ENCODE measurements at regions not wholly inside any gene's neighbourhood (a gene's known extent, or its start where the extent isn't known, plus 50 kb on each side); places are given as distances from the start of the nearest gene placed in this dataset.

DNA sequence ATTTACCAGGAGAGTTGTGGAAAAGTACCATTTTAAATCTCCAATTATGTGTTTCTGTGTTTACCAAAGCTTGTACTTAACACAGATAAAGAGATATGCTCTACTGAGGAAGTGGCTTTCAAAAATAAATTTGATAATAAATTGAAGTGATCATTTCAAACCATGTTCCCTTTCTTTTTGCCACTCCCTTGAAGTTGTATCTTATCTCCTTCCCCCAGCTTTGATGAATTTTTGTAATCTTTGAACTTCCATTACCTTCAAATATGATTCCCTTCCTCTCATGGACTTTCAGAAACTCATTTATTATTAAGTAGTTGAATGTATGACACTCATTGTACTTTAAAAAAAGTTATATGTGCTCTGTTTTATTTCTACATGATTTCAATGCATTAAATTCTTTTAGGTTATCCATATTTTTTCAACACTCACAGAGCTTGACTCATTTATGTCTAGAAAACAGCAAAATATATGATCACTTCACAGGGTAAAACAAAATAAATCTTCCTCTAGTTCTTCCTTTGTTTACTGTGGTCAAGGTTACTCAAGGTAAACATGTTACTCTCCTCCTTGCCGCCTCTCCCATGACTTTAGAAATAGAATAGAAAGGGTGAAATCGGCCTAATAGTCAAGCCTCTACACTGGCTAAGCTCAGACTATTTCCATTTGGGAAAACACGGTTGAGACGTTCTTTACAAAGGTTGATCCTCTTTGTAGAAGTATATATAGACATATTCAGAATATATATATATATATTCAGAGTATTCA is 251.2 kb upstream of the SPRY2 start:
- Histone ChIP-seq H3K27me3 (no peaks in the 10 kb centered on the region), H3K27ac (no peak overlapping the region), H3K9me3 (no peaks in the 10 kb centered on the region), H3K4me3 (no peak overlapping the region), H3K36me3 (no peaks in the 10 kb centered on the region), H3K4me1 (no peaks in the 10 kb centered on the region)
- intact Hi-C loops (cut with DNase I; ENCODE audit: low total_unique reads): no loop called here
- TF ChIP-seq POLR2A (IDR thresholded peaks at IDR 0.05): no peak
- DNase-seq: no peak

DNA sequence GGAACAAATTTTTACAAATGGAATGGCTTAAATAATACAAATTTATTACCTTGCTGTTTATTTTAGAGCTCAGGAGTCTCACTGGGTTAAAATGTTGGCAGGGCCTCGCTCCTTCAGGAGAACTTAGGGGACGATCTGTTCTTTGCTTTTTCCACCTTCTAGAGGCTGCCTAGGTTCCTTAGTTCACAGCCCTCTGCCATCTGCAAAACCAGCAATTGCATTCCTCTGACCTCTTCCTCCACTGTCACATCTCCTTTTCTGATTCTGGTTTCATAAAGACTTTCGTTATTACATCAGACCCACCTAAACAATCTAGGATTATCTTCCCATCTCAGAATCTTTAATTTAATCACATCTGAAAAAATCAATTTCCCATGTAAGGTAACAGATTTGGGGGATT is 249.6 kb upstream of the SPRY2 start:
- H3K4me1 ChIP-seq: no peaks in the 10 kb centered on the region
- H3K36me3 ChIP-seq: no peaks in the 10 kb centered on the region
- intact Hi-C loops (cut with DNase I; ENCODE audit: low total_unique reads): no loop called here
- DNase-seq: no peak
- no peak overlapping the region for H3K4me3 ChIP-seq
- no peak overlapping the region for H3K27ac ChIP-seq
- TF ChIP-seq POLR2A (IDR thresholded peaks at IDR 0.05): no peak
- TF ChIP-seq, protein P1, sequence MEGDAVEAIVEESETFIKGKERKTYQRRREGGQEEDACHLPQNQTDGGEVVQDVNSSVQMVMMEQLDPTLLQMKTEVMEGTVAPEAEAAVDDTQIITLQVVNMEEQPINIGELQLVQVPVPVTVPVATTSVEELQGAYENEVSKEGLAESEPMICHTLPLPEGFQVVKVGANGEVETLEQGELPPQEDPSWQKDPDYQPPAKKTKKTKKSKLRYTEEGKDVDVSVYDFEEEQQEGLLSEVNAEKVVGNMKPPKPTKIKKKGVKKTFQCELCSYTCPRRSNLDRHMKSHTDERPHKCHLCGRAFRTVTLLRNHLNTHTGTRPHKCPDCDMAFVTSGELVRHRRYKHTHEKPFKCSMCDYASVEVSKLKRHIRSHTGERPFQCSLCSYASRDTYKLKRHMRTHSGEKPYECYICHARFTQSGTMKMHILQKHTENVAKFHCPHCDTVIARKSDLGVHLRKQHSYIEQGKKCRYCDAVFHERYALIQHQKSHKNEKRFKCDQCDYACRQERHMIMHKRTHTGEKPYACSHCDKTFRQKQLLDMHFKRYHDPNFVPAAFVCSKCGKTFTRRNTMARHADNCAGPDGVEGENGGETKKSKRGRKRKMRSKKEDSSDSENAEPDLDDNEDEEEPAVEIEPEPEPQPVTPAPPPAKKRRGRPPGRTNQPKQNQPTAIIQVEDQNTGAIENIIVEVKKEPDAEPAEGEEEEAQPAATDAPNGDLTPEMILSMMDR (IDR thresholded peaks at IDR 0.05): no peak
- H3K9me3 ChIP-seq: no peaks in the 10 kb centered on the region
- H3K27me3 ChIP-seq: no peaks in the 10 kb centered on the region

DNA sequence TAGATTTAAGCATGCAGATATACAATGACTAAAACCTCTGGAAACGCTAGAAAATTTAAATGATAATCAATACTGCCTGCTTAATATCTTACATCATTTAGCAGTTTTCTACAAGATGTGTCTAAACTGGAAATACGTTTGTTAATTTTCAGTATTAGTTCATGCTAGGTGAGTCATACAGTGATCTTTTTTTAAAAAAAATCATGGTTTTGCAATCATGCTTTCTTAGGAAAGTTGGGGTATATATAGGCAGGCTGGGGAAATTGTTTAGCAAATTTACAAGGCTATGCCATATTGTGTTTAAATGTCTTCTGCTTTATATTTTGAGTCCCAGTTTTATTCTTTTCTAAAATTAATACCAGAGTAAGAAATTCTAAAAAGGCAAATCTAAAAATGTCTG is 245.4 kb upstream of the SPRY2 start:
- H3K9me3 ChIP-seq: no peaks in the 10 kb centered on the region
- intact Hi-C loops (cut with DNase I; ENCODE audit: low total_unique reads): no loop called here
- H3K27ac ChIP-seq: no peak overlapping the region
- no peaks in the 10 kb centered on the region for H3K4me1 ChIP-seq
- no peaks in the 10 kb centered on the region for H3K36me3 ChIP-seq
- no peaks in the 10 kb centered on the region for H3K27me3 ChIP-seq
- no peak for DNase-seq
- TF ChIP-seq POLR2A (IDR thresholded peaks at IDR 0.05): no peak
- TF ChIP-seq, protein P1 (IDR thresholded peaks at IDR 0.05): no peak
- no peak overlapping the region for H3K4me3 ChIP-seq

DNA sequence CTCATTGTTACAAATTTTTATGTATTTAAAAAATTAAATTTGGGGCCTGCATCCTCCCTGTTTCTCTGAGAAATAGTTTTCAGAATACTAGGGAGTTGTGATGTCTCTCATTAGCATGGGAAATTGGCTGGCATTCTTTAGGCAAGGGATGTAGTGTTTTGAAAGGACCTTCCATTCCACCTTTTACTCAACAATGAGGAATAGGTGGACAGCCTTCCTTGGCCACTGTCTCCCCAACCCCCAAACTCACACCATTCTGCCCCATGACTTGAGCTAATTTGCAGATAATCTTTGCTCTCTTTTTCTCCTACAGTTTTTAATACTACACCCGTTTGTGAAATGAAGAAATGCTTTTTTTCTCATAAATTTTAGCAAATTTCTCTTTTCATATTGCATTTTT is 244.6 kb upstream of the SPRY2 start:
- no peak for DNase-seq
- TF ChIP-seq, protein P1 (IDR thresholded peaks at IDR 0.05): no peak
- no peak for TF ChIP-seq POLR2A (IDR thresholded peaks at IDR 0.05)
- Histone ChIP-seq H3K4me3 (no peak overlapping the region), H3K27ac (no peak overlapping the region), H3K9me3 (no peaks in the 10 kb centered on the region), H3K27me3 (no peaks in the 10 kb centered on the region), H3K36me3 (no peaks in the 10 kb centered on the region), H3K4me1 (no peaks in the 10 kb centered on the region)
- intact Hi-C loops (cut with DNase I; ENCODE audit: low total_unique reads): no loop called here

DNA sequence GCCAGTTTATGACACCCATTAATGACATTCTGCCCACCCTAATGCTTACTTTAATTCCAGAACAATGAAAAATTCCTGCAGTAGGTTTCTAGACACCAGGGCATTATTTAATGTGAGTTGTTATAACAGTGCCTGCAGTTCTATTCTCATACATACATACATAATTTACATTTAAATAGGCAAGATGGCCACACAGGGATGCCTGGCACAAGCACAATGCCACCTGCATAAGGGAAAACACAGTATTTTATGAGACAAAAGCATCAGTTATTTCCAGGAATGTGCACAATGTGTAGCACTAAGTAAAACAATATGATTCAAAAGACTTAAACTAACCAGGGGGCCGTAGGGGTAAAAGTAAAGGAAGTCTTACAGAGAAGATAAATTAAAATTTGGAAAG is 243.9 kb upstream of the SPRY2 start:
- H3K9me3 ChIP-seq: no peaks in the 10 kb centered on the region
- TF ChIP-seq POLR2A (IDR thresholded peaks at IDR 0.05): no peak
- TF ChIP-seq, protein P1 (IDR thresholded peaks at IDR 0.05): no peak
- no peak for DNase-seq
- H3K4me1 ChIP-seq: no peaks in the 10 kb centered on the region
- H3K4me3 ChIP-seq: no peak overlapping the region
- H3K27ac ChIP-seq: no peak overlapping the region
- intact Hi-C loops (cut with DNase I; ENCODE audit: low total_unique reads): no loop called here
- no peaks in the 10 kb centered on the region for H3K27me3 ChIP-seq
- no peaks in the 10 kb centered on the region for H3K36me3 ChIP-seq

DNA sequence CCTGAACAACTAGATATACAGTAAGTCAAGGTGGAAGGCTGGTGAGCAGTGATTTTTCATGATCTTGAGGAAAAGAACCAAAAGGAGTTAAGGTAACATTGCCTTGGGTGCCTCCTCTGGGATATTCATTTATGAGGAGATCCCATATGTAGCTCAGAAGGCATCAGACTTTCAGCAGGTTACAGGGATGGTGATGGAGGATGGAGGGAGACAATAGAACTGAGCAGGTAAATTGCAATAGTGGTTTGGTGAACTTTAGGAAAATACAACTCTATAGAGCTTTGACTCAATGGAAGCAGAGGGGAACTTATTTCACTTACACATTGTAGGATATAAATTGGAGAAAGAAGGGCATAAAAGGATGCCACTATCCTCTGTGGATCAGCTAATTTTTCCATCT is 243.4 kb upstream of the SPRY2 start:
- Histone ChIP-seq H3K27ac (no peak overlapping the region), H3K4me3 (no peak overlapping the region), H3K4me1 (no peaks in the 10 kb centered on the region), H3K27me3 (no peaks in the 10 kb centered on the region), H3K36me3 (no peaks in the 10 kb centered on the region), H3K9me3 (no peaks in the 10 kb centered on the region)
- TF ChIP-seq, protein P1 (IDR thresholded peaks at IDR 0.05): no peak
- no peak for TF ChIP-seq POLR2A (IDR thresholded peaks at IDR 0.05)
- intact Hi-C loops (cut with DNase I; ENCODE audit: low total_unique reads): no loop called here
- DNase-seq: no peak
